Trophoblast cell (in vitro differentiated cells and primary cell): ENCODE measurements at regions not wholly inside any gene's neighbourhood (a gene's known extent, or its start where the extent isn't known, plus 50 kb on each side); places are given as distances from the start of the nearest gene placed in this dataset.

ENCODE experiments used
- DNase-seq, 2 donors: peaks; one replicate each; pipeline ENCODE4 v3.0.0-alpha.2; 2016
- H2AFZ ChIP-seq: 2 replicates; pipeline ENCODE4 v1.6.1; 2013; ENCODE audit warnings: low read length, moderate library complexity, mild to moderate bottlenecking; ENCODE audit not compliant: insufficient read depth, poor library complexity
- H2AK5ac ChIP-seq: 2 replicates; pipeline ENCODE4 v1.6.1; 2013; ENCODE audit warnings: mild to moderate bottlenecking, low read length
- H2BK120ac ChIP-seq: 2 replicates; pipeline ENCODE4 v1.6.1; 2013; ENCODE audit warnings: low read length, mild to moderate bottlenecking, moderate library complexity; ENCODE audit not compliant: insufficient read depth, poor library complexity
- H2BK12ac ChIP-seq: 2 replicates; pipeline ENCODE4 v1.6.1; 2013; ENCODE audit warnings: mild to moderate bottlenecking, low read length, moderate library complexity
- H2BK5ac ChIP-seq: 2 replicates; pipeline ENCODE4 v1.6.1; 2013; ENCODE audit warnings: low read length, low read depth, moderate library complexity, mild to moderate bottlenecking; ENCODE audit not compliant: poor library complexity
- H3K14ac ChIP-seq: 2 replicates; pipeline ENCODE4 v1.6.1; 2013; ENCODE audit warnings: mild to moderate bottlenecking, low read length
- H3K18ac ChIP-seq: 2 replicates; pipeline ENCODE4 v1.6.1; 2013; ENCODE audit warnings: mild to moderate bottlenecking, low read length
- H3K23ac ChIP-seq: 2 replicates; pipeline ENCODE4 v1.6.1; 2013; ENCODE audit warnings: low read length
- H3K27ac ChIP-seq: 2 replicates; pipeline ENCODE4 v1.5.1; 2013; ENCODE audit warnings: low read depth, mild to moderate bottlenecking, inconsistent platforms, low read length, moderate library complexity
- H3K27me3 ChIP-seq: 2 replicates; pipeline ENCODE4 v1.6.1; 2013; ENCODE audit warnings: inconsistent platforms, mild to moderate bottlenecking, low read length, moderate library complexity; ENCODE audit not compliant: insufficient read depth
- H3K36me3 ChIP-seq, 2 experiments: 1 replicate in 1 of 2; 2 replicates in 1 of 2; pipeline ENCODE4 v1.6.1; 2013; ENCODE audit warnings: low read length in 2 of 2, mild to moderate bottlenecking in 2 of 2, moderate library complexity in 1 of 2; ENCODE audit not compliant: insufficient read depth in 2 of 2, control insufficient read depth in 1 of 2
- H3K4ac ChIP-seq: 2 replicates; pipeline ENCODE4 v1.6.1; 2013; ENCODE audit warnings: low read depth, mild to moderate bottlenecking, low read length, moderate library complexity
- H3K4me1 ChIP-seq, 2 experiments: 1 replicate in 1 of 2; 2 replicates in 1 of 2; pipeline ENCODE4 v1.6.1; 2013; ENCODE audit warnings: low read length in 2 of 2, mild to moderate bottlenecking in 2 of 2, moderate library complexity in 1 of 2; ENCODE audit not compliant: insufficient read depth in 2 of 2, control insufficient read depth in 1 of 2
- H3K4me2 ChIP-seq: 2 replicates; pipeline ENCODE4 v1.6.1; 2013; ENCODE audit warnings: inconsistent platforms, mild to moderate bottlenecking, low read length, moderate library complexity
- H3K4me3 ChIP-seq: 2 replicates; pipeline ENCODE4 v1.5.1; 2013; ENCODE audit warnings: mild to moderate bottlenecking, low read depth, low read length, inconsistent platforms
- H3K79me1 ChIP-seq: one replicate; pipeline ENCODE4 v1.6.1; 2013; ENCODE audit warnings: low read length
- H3K79me2 ChIP-seq: 2 replicates; pipeline ENCODE4 v1.6.1; 2013; ENCODE audit warnings: low read length, mild to moderate bottlenecking; ENCODE audit not compliant: control insufficient read depth, insufficient read depth, poor library complexity
- H3K9ac ChIP-seq: 2 replicates; pipeline ENCODE4 v1.6.1; 2013; ENCODE audit warnings: mild to moderate bottlenecking, low read length
- H3K9me3 ChIP-seq: 2 replicates; pipeline ENCODE4 v1.6.1; 2013; ENCODE audit warnings: low read depth, mild to moderate bottlenecking, control low read depth, inconsistent platforms, low read length; ENCODE audit not compliant: insufficient read depth
- H4K12ac ChIP-seq: 2 replicates; pipeline ENCODE4 v1.6.1; 2013; ENCODE audit warnings: low read depth, mild to moderate bottlenecking, low read length, moderate library complexity
- H4K8ac ChIP-seq: 2 replicates; pipeline ENCODE4 v1.6.1; 2013; ENCODE audit warnings: low read depth, mild to moderate bottlenecking, low read length, moderate library complexity
- H4K91ac ChIP-seq: one replicate; pipeline ENCODE4 v1.6.1; 2013; ENCODE audit warnings: low read depth, mild to moderate bottlenecking, low read length, moderate library complexity
- WGBS: extraction: QIAGEN DNeasy Blood & Tissue Kit; methylation state at CpG from one replicate; pipeline ENCODE4 v1.1.7; 2013; ENCODE audit warnings: missing lambda C conversion rate; ENCODE audit not compliant: insufficient read length, insufficient coverage; ENCODE audit errors: extremely low coverage; 5-methylcytosine and 5-hydroxymethylcytosine counted together

GRCh38 chr13:74032325-74032724 lies 101.9 kb downstream of the KLF12 start:
- no peak overlapping the region for H3K18ac ChIP-seq
- no peaks in the 10 kb centered on the region for H3K27me3 ChIP-seq
- H3K4me2 ChIP-seq: no peak overlapping the region
- no peak overlapping the region for H2BK120ac ChIP-seq
- no CpG with 5 or more reads among the region's 4 CpGs for WGBS
- peaks cover 5% of the 10 kb centered on the region for H3K79me1 ChIP-seq
- no peak overlapping the region for H3K4me3 ChIP-seq
- H3K27ac ChIP-seq: no peak overlapping the region
- H3K9me3 ChIP-seq: no peaks in the 10 kb centered on the region
- H2AFZ ChIP-seq: no peak overlapping the region
- no peak overlapping the region for H3K4ac ChIP-seq
- H3K4me1 ChIP-seq: peaks cover 8% of the 10 kb centered on the region in 2 experiments
- no peak overlapping the region for H2AK5ac ChIP-seq
- no peak for DNase-seq
- no peak overlapping the region for H2BK12ac ChIP-seq
- H3K36me3 ChIP-seq: no peaks in the 10 kb centered on the region
- no peak overlapping the region for H4K8ac ChIP-seq
- no peak overlapping the region for H3K14ac ChIP-seq
- H2BK5ac ChIP-seq: no peak overlapping the region
- H4K12ac ChIP-seq: no peak overlapping the region
- H3K79me2 ChIP-seq: peaks cover 2% of the 10 kb centered on the region
- no peak overlapping the region for H4K91ac ChIP-seq
- H3K23ac ChIP-seq: no peak overlapping the region
- no peak overlapping the region for H3K9ac ChIP-seq

- H4K8ac ChIP-seq: no peak overlapping the region
- no peak overlapping the region for H3K4me3 ChIP-seq
- no peak for DNase-seq
- no peaks in the 10 kb centered on the region for H3K79me2 ChIP-seq
- H3K79me1 ChIP-seq: no peaks in the 10 kb centered on the region
- no peak overlapping the region for H3K14ac ChIP-seq
- no peak overlapping the region for H2BK12ac ChIP-seq
- H3K27ac ChIP-seq: no peak overlapping the region
- no peak overlapping the region for H3K23ac ChIP-seq
- no peak overlapping the region for H3K4me2 ChIP-seq
- H3K36me3 ChIP-seq: no peaks in the 10 kb centered on the region
- H2AK5ac ChIP-seq: no peak overlapping the region
- no peak overlapping the region for H4K91ac ChIP-seq
- H3K4me1 ChIP-seq: no peaks in the 10 kb centered on the region
- no peak overlapping the region for H4K12ac ChIP-seq
- H3K27me3 ChIP-seq: no peaks in the 10 kb centered on the region
- no peak overlapping the region for H3K18ac ChIP-seq
- no CpG with 5 or more reads among the region's 4 CpGs for whole genome bisulfite sequencing
- H2BK120ac ChIP-seq: no peak overlapping the region
- H3K9me3 ChIP-seq: no peaks in the 10 kb centered on the region
- no peak overlapping the region for H3K9ac ChIP-seq
- H3K4ac ChIP-seq: no peak overlapping the region
- H2BK5ac ChIP-seq: no peak overlapping the region
- H2AFZ ChIP-seq: no peak overlapping the region
Measured at GRCh38 chr13:74027161-74027779, 106.9 kb downstream of the KLF12 start.

- WGBS: no CpG with 5 or more reads among the region's 4 CpGs
- no peak overlapping the region for H2BK120ac ChIP-seq
- no peaks in the 10 kb centered on the region for H3K79me2 ChIP-seq
- H3K9ac ChIP-seq: no peak overlapping the region
- H4K91ac ChIP-seq: no peak overlapping the region
- no peak overlapping the region for H3K4ac ChIP-seq
- DNase-seq: no peak
- no peak overlapping the region for H4K12ac ChIP-seq
- H3K4me1 ChIP-seq: no peaks in the 10 kb centered on the region
- no peak overlapping the region for H2AFZ ChIP-seq
- H3K4me3 ChIP-seq: no peak overlapping the region
- no peak overlapping the region for H2AK5ac ChIP-seq
- H3K79me1 ChIP-seq: no peaks in the 10 kb centered on the region
- H3K27ac ChIP-seq: no peak overlapping the region
- no peaks in the 10 kb centered on the region for H3K36me3 ChIP-seq
- H3K18ac ChIP-seq: no peak overlapping the region
- no peak overlapping the region for H3K4me2 ChIP-seq
- H4K8ac ChIP-seq: no peak overlapping the region
- no peak overlapping the region for H3K14ac ChIP-seq
- no peak overlapping the region for H2BK5ac ChIP-seq
- H3K9me3 ChIP-seq: no peaks in the 10 kb centered on the region
- no peak overlapping the region for H3K23ac ChIP-seq
- no peak overlapping the region for H2BK12ac ChIP-seq
- no peaks in the 10 kb centered on the region for H3K27me3 ChIP-seq
Measured at GRCh38 chr13:74026753-74027152, 107.5 kb downstream of the KLF12 start.

- no peak overlapping the region for H3K4me3 ChIP-seq
- H4K12ac ChIP-seq: no peak overlapping the region
- H3K27me3 ChIP-seq: no peaks in the 10 kb centered on the region
- no peak overlapping the region for H3K4ac ChIP-seq
- no peak overlapping the region for H3K4me2 ChIP-seq
- H2BK5ac ChIP-seq: no peak overlapping the region
- H3K14ac ChIP-seq: no peak overlapping the region
- H2AFZ ChIP-seq: no peak overlapping the region
- H3K4me1 ChIP-seq: no peaks in the 10 kb centered on the region
- H3K9ac ChIP-seq: no peak overlapping the region
- H3K9me3 ChIP-seq: no peaks in the 10 kb centered on the region
- no peak overlapping the region for H4K91ac ChIP-seq
- no peak overlapping the region for H2AK5ac ChIP-seq
- no peaks in the 10 kb centered on the region for H3K79me2 ChIP-seq
- H3K23ac ChIP-seq: no peak overlapping the region
- H3K79me1 ChIP-seq: no peaks in the 10 kb centered on the region
- WGBS: no CpG with 5 or more reads among the region's 3 CpGs
- H2BK120ac ChIP-seq: no peak overlapping the region
- no peak overlapping the region for H4K8ac ChIP-seq
- no peaks in the 10 kb centered on the region for H3K36me3 ChIP-seq
- no peak overlapping the region for H3K18ac ChIP-seq
- no peak for DNase-seq
- no peak overlapping the region for H3K27ac ChIP-seq
- H2BK12ac ChIP-seq: no peak overlapping the region
Measured at GRCh38 chr13:74025369-74025768, 108.8 kb downstream of the KLF12 start.
